ENCODE measurements at regions not wholly inside any gene's neighbourhood (a gene's known extent, or its start where the extent isn't known, plus 50 kb on each side); places are given as distances from the start of the nearest gene placed in this dataset.

DNA sequence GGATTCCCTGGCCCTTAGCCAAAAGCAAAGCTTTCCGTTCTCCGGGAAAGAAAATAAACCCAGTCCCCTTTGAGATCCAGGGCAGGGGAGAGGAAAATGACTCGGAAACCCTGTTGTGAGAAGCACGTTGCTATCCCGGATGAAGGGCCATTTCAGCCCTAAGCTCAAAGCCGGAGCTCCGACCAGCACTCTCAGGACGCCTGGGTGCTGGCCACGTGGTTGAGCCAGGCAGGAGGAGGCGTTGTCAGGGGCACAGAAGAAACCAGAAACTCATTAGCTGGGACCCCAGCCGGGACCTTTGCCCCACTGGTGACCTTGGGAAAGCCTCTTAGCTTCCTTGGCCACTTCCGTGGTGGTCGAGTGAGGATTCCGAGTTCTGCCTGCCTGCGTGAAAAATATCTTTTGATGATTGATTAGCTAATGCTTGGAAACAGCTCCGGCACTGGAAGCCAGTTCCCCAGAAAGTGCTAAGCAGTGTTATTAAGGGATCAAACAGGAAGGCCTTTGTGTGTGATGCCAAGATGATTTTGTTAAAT, 57.6 kb upstream of the FZD10 start:
- DNase-seq, result peak; percentile 84

DNA sequence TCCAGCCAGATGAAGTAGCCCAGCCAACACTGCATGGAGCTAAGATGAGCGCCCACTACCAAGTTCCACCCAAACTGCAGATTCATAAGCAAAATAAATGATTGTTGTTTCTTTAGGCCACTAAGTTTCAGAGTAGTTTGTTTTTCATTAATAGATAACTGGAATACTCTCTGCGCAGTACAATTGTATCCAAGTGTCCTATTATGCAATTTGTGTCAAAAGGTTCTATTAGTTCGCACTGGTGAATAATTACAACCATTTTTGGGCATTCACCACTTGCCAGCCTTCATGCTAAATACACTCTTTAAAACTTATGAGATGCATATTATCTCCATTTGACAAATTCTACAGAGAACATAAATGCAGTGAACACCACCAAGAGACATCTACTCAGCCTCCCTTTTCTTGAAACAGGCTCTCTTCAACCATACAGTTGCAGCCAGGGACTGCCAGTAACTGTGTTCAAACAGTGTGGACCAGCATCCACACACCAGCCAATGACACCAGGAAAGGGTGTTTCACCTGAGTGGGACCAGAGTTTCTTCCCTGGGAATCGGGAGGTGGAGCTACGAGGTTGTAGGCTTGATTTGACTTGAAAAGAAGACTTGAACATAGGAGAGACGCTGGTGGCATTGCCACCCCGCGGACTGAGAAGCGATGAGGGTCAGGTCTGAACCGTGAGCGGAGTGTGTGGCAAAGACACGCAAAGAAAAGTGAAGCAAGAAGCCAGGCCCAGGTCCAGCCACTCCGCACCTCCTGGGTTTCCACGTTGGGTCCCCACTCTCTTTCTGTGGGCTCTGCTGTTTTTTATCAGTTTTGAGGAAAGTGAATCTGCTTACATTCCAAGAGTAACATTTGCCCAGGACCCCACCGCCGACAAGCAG, 53.0 kb upstream of the FZD10 start:
- no peak for DNase-seq

DNA sequence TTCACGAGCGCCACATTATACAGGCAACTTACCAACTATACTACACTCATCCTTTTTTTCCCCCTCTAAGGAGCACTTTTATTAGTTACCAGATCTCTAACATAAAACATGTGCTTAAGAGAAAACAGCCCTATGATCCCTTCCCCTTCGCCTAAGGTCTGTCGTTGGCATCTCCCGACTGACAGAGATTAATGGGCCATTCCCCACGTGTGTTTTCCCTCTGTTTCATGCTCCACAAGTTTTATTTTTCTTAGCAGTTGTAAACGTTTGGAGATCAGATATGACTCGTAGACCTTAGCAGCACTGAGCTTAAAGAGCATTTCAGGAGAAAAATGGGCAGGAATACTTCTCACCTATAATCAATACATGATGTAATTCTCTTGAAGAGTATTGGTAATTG, 51.4 kb upstream of the FZD10 start:
- DNase-seq, result no peak

DNA sequence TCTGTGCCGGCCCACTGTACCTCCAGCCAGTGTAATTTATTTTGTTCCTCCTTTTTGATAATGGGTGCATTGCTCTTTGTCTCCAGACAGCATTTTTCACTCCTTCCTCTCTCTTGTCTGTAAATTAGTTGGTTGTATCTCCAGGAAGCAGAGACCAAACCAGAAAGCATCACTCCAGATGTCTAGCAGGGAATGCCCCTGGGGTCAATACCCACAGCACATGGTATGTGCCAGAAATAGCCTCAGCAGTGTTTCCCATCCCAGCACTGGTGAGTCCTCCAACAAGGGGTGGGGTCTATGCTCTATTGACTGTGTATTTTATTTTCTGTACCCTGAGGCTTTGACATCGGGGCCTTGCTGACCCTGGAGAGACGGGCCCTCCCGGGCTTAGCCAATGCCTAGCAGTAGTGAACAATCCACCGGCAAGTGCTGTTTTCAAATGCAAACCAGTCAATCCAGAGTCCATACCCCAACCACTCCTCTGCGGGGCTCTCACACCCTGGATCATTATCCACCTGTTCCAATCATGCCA, 50.2 kb upstream of the FZD10 start:
- no peak for DNase-seq
